Psoas muscle (tissue), 7 donors: ENCODE measurements at regions not wholly inside any gene's neighbourhood (a gene's known extent, or its start where the extent isn't known, plus 50 kb on each side); places are given as distances from the start of the nearest gene placed in this dataset.

ENCODE experiments used
- ATAC-seq, 4 donors: fragments of 200-7000 bp; cut with Tn5 transposase; one replicate each; pipeline ENCODE4 v1.9.1; 2020; ENCODE audit warnings: moderate library complexity in 3 of 4, mild to moderate bottlenecking in 2 of 4
- DNase-seq, 2 donors: peaks; one replicate each; pipeline ENCODE4 v3.0.0-alpha.2; 2020
- H3K27ac ChIP-seq: fragments of 200-600 bp; one replicate; pipeline ENCODE4 v1.8.0; 2022
- H3K27me3 ChIP-seq, 3 donors: fragments of 200-600 bp in 1 of 3; one replicate each; pipeline versions ENCODE4 v1.6.1 to v1.8.0; 2013 to 2022; ENCODE audit warnings: low read length in 2 of 3, mild to moderate bottlenecking in 2 of 3, moderate library complexity in 1 of 3; ENCODE audit not compliant: insufficient read depth in 3 of 3
- H3K36me3 ChIP-seq, 2 donors: fragments of 200-600 bp in 1 of 2; one replicate each; pipeline versions ENCODE4 v1.6.1 to v1.8.0; 2013 to 2022; ENCODE audit warnings: low read depth in 1 of 2, mild to moderate bottlenecking in 1 of 2, moderate library complexity in 1 of 2; ENCODE audit not compliant: insufficient read depth in 1 of 2
- H3K4me1 ChIP-seq: fragments of 200-600 bp; one replicate; pipeline ENCODE4 v1.8.0; 2022
- H3K4me3 ChIP-seq: fragments of 200-600 bp; one replicate; pipeline ENCODE4 v1.8.0; 2022; ENCODE audit warnings: mild to moderate bottlenecking
- H3K9me3 ChIP-seq: fragments of 200-600 bp; one replicate; pipeline ENCODE4 v1.8.0; 2022
- CTCF ChIP-seq: fragments of 200-600 bp; IDR thresholded peaks from one replicate; pipeline ENCODE4 v1.8.0; 2022; ENCODE audit warnings: antibody characterized with exemption
- WGBS, 3 donors: extraction: QIAGEN DNeasy Blood & Tissue Kit; methylation state at CpG; one replicate each; pipeline versions ENCODE4 v1.1.6 to v1.1.7; 2013; 5-methylcytosine and 5-hydroxymethylcytosine counted together
- intact Hi-C, 2 donors: fragments of 100-400 bp; cut with DNase I; formaldehyde crosslinking; loops; one replicate each; pipeline versions ENCODE4 v1.11.0 to v1.14.2; 2022
- donor health status: healthy with polysubstance abuse.
- donor health status: DM: no; HTN: no; CAD: no; lungs with moderate emphysema.
- donor health status: Bipolar disorder and iron deficiency.
- donor health status: healthy.
- donor health status: DM: yes; HTN: yes; CAD: no.
- donor health status: DM: no; HTN: no; CAD: no.
- donor health status: DM: yes; HTN: yes; CAD: no.

DNA sequence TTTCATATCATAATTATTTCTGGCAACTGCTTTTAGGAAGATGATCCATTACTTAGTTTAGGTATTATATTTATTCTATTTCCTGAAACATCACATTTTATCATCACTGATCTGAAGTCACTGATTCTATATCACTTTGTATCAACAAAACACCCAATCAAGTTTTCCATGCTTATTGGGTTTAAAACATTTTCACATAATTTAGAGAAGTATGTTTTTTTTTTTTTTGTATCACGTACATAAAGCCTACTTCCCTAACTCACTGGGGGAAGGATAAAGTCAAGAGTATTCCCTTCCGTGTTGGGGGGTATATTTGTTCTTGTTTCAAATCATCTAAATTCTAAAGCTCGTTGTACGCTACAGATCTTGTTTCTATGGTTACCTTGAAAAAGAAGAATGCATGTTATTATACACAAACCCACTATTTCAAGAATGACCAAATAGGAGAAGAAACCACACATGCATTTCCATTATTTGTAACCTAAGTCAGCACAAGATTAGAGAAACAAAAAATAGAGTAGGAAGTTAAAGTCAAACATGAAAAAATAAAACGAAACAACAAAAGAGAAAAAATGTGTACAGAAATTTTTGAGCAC is 637.2 kb upstream of the MIR17HG start:
- no peak for TF ChIP-seq CTCF
- Histone ChIP-seq H3K27me3 (no peaks in the 10 kb centered on the region), H3K4me3 (no peak overlapping the region), H3K4me1 (no peaks in the 10 kb centered on the region), H3K9me3 (no peaks in the 10 kb centered on the region), H3K36me3 (no peaks in the 10 kb centered on the region), H3K27ac (no peak overlapping the region)
- intact Hi-C loops, result no loop called here
- ATAC-seq, result no peak
- WGBS, 3 donors, result 75 to 81% (median 81%) methylated on average over 5 of the region's 5 CpGs
- no peak for DNase-seq

DNA sequence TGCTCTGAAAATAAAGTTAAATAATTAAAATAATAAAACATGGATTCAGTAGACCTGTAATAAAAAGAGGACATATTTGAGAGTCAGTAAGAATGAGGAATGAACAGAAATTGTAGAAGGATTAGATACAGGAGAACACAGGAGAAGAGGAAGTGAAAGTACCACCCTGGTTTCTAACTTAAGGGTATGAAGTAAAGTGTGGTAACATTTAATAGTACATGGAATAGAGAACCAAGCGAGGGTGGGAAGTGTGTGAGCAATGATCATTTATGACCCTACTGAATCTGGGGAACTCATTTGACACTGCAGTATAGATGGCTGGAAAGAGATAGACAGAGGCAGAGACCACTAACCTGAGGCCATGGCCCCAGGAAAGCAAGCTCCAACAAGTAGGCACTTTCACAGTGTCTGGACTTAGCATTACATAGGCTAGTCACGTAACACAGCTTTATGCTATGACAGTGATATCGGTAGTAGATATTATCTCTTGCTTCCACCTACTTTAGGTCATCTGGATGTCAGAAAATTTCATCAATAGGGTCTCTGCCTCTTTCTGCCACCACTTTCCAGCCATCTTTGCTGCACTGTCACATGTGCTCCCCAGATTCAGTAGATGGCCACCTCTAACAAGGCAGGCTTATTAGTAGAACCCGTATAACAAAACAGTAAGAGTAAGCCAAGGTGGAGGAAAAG is 633.9 kb upstream of the MIR17HG start:
- no peak overlapping the region for H3K27ac ChIP-seq
- no peak for DNase-seq
- no peaks in the 10 kb centered on the region for H3K27me3 ChIP-seq
- H3K4me3 ChIP-seq, result no peak overlapping the region
- 91 to 92% (median 92%) methylated on average over 4 of the region's 4 CpGs for WGBS, 3 donors
- no peak for TF ChIP-seq CTCF
- H3K36me3 ChIP-seq, result no peaks in the 10 kb centered on the region
- no peak for ATAC-seq
- intact Hi-C loops, result no loop called here
- no peaks in the 10 kb centered on the region for H3K9me3 ChIP-seq
- no peaks in the 10 kb centered on the region for H3K4me1 ChIP-seq

DNA sequence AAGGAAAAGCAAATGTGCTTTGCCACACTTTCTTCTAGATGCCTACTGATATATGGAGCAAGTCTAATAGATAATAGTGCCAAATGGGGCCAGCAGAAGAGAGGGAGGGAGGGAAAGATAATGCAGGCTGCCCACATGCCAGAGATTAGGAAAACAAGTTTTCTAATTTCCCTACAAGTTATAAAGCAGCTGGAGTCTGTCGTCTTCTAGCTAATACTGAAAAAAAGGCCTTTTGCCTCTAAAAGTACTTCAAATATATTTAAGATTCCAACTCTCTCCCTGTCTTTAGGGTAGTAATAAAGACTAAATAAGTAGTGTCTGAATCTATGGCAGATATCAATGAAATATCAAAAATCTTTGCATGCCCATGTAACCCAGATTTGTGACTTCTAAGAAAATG is 632.0 kb upstream of the MIR17HG start:
- Histone ChIP-seq H3K36me3 (no peaks in the 10 kb centered on the region), H3K27ac (no peak overlapping the region), H3K9me3 (no peaks in the 10 kb centered on the region), H3K27me3 (no peaks in the 10 kb centered on the region), H3K4me3 (no peak overlapping the region), H3K4me1 (no peaks in the 10 kb centered on the region)
- TF ChIP-seq CTCF, result no peak
- ATAC-seq, result no peak
- WGBS, 3 donors, result 50 to 74% (median 50%) methylated on average over 1 of the region's 1 CpG
- DNase-seq, result no peak
- intact Hi-C loops, result no loop called here

- H3K4me3 ChIP-seq, result no peak overlapping the region
- ATAC-seq (no peak), DNase-seq (no peak)
- no peaks in the 10 kb centered on the region for H3K4me1 ChIP-seq
- 10 to 15% (median 15%) methylated on average over 3 of the region's 3 CpGs for WGBS, 3 donors
- no peaks in the 10 kb centered on the region for H3K27me3 ChIP-seq
- no peaks in the 10 kb centered on the region for H3K9me3 ChIP-seq
- no peak overlapping the region for H3K27ac ChIP-seq
- intact Hi-C loops, result no loop called here
- no peaks in the 10 kb centered on the region for H3K36me3 ChIP-seq
- TF ChIP-seq CTCF, result no peak
Measured at GRCh38 chr13:90717451-90717936, 630.0 kb upstream of the MIR17HG start.

GRCh38 chr13:90719461-90719860 is 628.0 kb upstream of the MIR17HG start:
- H3K27me3 ChIP-seq, result no peaks in the 10 kb centered on the region
- DNase-seq (no peak), ATAC-seq (no peak)
- H3K4me1 ChIP-seq, result no peaks in the 10 kb centered on the region
- 80 to 82% (median 81%) methylated on average over 3 of the region's 3 CpGs for WGBS, 3 donors
- intact Hi-C loops, result no loop called here
- H3K9me3 ChIP-seq, result no peaks in the 10 kb centered on the region
- TF ChIP-seq CTCF, result no peak
- H3K36me3 ChIP-seq, result no peaks in the 10 kb centered on the region
- no peak overlapping the region for H3K27ac ChIP-seq
- H3K4me3 ChIP-seq, result no peak overlapping the region
